HG02610 (cell line): ENCODE measurements at regions not wholly inside any gene's neighbourhood (a gene's known extent, or its start where the extent isn't known, plus 50 kb on each side); places are given as distances from the start of the nearest gene placed in this dataset.
"Not testable (repeated sequence)": the region's sequence is repeated elsewhere in the genome, so short reads cannot be mapped to it uniquely, and the experiment has no call there.

Experiments used
- ATAC-seq: cut with Tn5 transposase; IDR thresholded peaks from one replicate; pipeline ENCODE4 v1.9.1; 2021; ENCODE audit warnings: mild to moderate bottlenecking, moderate library complexity; ENCODE audit not compliant: unreplicated experiment

DNA sequence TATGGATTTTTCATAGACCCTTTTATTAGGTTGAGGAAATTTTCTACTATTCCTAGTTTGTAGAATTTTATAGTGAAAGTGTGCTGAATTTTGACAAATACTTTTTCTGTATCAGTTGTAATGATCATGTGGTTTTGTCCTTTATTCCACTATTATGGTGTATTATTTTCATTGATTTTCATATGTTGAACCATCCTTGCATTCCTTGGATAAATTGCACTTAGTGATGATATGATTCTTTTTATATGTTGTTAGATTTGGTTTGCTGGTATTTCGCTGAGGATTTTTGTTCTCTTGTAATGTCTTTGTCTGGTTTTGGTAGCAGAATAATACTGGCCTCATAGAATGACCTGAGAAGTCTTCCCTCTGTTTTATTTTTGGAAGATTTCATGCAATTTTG, 140.6 kb upstream of the CDK6 start:
- no peak for ATAC-seq

DNA sequence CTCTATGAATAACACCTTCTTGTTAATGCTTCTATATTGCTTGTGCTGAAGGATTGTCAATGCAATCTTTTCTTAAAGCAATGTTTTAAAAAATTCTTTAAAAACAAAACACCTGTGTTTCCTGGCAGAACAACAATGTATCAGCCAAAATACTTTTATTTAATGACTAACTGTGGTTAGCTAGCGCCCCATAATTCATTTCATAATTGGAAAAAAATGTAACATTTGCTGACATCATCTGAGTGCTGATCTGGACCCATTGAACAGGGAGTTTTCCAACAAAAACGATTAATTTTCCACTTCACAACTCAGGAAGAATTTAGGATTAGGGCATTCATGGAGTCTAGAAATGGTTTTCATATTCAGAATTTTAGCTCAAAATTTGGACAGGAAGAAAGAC, 137.6 kb upstream of the CDK6 start:
- no peak for ATAC-seq

DNA sequence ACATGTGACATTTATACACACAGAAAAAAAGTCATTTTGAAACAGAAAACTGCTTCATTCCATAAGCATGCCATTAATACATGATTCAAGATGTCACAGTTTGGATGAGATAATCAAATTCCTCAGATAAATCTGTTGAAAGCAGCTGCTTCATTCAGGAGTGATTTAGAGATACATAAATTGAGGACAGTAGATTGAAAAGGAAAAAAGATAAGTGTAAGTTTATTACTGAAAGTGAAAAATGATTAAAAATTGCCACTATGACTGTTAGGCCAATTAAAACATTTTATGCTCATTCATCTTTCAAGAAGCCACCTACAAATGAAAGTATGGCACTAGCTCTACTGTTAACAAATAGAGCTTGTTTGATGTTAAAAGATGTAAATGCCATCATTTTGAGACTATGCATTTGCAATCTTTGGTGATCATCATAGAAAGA, 136.9 kb upstream of the CDK6 start:
- ATAC-seq = no peak

DNA sequence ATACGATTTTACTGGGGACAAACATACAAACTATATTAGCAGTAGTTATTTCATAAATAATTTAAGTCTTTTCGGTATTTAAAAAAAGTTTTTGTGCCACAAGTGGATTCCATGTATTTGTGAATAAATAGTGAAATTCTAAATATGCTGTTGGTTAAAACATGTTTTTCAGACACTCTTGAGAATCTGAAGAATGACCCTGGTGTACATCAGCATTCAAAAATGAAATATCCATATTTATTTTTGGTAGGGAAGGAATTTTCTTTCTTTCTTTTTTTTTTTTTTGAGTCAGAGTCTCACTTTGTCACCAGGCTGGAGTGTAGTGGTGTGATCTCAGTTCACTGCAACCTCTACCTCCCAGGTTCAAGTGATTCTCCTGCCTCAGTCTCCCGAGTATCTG, 136.1 kb upstream of the CDK6 start:
- no peak for ATAC-seq

DNA sequence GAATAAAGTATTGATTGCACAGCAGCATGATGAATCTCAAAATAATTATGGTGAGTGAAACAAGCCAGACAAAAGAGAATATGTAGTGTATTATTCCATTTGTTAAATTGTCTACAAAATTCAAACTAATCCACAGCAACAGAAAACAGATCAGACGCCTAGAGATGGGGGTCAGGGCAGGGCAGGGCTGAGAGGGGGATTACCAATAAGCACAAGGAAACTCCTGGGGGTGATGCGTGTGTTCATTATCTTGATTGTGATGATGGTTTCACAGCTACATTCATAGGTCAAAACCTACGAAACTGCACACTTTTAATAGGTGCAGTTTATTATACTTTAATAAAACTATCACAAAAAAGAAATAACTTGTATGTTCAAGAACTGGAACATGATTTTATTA, 132.7 kb upstream of the CDK6 start:
- no peak for ATAC-seq

DNA sequence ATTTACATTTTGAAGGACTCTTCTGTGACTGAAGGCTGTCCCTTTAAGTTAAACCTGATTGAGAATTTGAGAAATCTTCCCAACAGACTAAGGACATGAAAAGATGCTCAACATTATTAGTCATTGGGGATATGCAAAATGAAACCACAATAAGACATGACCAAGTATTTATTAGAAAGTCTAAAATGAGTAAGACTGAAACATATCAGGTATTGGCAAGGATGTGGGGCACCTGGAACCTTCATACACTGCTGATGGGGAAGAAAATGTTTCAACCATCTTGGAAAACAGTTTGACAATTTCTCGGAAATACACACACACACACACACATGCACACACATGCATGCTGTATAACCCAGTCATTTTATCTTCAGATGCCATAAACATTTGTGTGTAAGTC, 132.1 kb upstream of the CDK6 start:
- peak; percentile 87 for ATAC-seq

DNA sequence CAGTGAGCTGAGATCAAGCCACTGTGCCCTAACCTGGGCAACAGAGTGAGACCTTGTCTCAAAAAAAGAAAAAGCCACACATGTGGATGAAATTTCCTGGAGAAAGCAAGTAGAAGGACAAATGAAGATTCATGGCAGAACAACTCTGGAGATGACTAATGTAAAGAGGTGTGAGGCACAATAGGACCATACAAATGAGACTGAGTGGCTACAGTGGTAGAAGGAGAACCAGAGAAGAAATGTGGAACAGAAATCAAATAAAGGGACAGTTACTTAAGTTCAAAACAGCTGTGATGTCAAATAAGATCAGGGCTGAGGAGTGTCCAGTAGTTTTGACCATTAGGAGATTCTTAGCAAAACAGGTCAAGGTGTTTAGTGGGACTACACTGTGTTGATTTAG, 130.9 kb upstream of the CDK6 start:
- ATAC-seq = no peak

DNA sequence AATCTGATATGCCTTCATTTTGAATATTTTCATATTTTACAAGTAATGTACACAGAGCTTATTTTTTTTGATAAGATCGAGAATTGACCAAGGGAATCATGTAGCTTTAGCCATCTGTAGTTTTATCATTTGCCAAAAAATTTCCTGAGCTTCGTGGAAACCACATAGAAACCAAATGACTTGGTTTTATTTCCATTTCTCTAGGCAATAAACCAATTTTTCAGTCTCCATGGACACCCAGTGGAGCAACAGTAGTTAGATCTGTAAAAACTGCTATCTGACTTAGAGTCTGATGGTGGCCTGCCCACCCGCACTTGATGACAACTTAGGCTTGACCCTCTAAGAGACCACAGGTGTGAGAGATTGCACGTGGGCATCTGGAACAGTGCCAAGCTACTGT, 127.8 kb upstream of the CDK6 start:
- no peak for ATAC-seq

DNA sequence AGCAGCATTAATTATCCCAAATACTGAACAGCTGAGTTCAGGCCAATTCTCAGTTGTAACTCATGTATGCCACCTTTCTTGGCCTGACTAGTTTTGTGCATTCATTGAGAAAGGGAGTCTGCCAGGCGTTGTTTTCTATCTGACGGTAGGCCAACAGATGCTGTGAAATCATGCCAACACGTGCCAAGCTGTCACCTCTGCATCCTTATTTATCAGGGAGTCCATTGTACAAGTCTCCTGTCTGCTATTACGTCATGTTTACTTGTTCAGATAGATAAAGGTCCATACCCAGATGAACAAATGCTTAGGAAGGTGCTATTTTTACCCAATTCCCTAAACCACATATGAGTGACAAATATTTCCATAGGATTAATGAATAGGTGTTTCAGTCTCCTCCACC, 127.2 kb upstream of the CDK6 start:
- no peak for ATAC-seq

DNA sequence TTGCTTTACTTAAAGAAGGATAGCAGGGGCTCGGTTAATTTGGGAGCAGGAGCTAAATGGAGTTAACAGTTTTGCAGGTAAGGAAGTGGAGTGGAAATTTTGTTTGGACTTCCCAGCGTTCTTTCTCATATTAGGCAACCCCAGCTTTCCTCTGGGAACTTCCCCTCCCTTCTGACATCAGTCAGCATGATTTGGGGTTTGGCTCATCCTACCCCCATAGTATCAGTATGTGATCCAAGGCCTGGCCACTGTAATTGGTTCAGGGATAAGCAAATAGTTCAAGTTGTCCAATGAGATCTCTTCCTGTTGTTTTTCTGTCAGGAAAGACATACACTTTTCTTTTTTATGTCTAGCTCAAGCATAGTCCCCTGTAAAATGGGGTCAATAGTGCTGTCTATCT, 125.6 kb upstream of the CDK6 start:
- ATAC-seq = no peak

DNA sequence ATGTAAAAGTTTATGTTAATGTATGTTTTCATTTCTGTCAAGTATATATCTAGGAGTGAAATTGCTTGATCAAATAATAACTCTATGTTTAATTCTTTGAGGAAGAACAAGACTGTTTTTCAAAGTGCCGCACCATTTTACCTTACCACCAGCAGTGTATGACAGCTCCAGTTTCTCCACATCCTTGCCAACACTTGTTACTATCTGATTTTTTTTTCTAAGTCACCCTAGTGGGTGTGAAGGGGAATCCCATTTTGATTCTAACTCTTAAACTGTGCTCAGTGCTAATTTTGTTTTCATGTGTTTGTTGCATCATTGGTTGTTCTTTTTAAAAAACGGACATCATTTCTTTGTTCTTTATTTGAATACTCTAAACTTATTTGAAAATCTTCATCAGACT, 120.2 kb upstream of the CDK6 start:
- no peak for ATAC-seq

DNA sequence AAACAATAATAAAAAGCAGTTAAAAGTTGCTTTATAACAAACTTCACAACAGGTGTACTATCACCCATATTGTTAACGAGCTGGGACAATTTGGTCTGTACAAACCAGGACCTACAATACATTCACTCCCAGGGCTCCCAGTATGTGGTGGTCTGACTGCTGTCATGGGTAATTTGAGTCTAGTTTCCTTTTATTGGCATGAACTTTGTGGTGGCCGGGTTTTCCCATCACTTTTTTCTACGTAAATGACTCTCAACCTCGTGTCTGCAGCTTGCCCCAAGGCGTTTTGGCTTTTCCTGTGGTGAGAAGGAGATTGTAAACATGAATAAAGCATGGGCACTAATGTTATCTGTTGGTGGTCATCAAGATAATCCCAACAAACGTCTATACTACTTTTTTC, 118.7 kb upstream of the CDK6 start:
- ATAC-seq = peak; percentile 69

DNA sequence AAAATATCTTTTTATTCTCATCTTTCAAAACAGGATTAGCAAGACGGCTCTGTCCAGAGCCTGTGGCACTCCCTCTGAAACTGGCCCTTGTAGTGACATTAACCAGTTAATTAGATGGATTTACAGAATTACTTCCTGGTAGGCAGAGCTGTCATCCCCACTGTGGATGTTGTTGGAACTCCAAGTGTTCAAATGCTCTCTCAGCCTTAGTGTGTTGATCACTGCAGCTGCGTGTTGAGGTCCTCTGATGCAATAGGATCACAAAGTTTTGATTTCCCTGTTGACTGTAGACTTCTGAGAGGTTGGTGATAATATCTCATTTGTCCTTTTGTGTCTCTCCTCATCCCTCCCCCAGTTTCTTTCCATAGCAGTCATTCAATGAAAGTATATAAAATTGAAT, 117.3 kb upstream of the CDK6 start:
- ATAC-seq = no peak

DNA sequence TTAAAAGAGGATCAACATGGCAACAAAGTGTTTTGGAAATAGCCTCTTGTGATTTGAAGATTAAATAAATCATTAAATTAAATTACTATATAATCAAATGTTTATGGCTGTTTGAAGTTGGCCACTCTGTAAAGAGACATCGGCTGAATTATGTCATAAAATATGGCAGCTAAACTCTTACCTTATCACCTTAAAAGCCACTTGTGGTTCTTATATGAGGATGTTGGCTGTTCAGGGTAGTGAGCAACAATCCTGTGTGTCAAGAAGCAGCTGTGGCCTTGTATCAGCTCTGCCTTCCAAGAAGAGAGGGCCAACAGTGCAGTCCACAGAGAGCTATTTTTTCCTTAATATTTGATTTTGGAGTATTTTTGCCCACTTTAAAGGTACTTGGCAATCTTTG, 113.4 kb upstream of the CDK6 start:
- ATAC-seq = no peak

DNA sequence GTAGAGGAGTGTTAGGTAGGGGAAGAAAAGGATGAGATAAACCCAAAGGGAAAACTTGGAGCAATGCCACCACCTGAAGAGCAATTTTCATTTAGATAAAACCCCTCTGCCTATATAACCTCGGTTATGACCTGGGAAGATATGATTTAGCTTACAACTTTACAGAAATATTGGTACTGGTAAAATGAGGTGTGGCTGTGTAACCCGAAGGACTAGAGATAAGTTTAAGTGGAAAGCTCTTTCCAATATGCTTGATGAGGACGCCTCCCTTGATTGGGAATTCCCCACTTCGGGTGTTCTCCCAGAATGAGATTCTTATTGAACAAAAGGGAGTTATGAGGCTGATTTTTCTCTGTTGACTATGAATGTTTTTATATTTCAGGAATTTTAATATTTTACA, 109.5 kb upstream of the CDK6 start:
- no peak for ATAC-seq

DNA sequence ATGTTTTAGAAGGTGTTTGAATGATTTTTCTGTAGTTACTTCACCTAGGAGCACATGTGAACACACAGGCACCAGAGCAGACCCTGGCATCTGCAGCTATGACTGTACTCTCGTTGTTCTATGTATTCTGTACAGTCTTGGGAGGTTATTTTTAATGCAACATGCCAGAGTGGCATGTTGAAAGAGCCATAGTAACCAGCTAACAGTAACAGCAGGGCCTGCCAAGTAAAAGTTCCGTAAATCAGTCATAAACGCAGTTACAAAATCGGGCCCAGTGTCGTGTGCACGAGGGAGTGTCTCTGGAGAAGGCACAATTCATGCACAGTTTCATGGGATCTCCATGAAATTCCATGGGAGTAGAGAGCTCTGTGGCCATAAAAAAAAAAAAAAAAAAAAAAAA, 108.3 kb upstream of the CDK6 start:
- no peak for ATAC-seq

DNA sequence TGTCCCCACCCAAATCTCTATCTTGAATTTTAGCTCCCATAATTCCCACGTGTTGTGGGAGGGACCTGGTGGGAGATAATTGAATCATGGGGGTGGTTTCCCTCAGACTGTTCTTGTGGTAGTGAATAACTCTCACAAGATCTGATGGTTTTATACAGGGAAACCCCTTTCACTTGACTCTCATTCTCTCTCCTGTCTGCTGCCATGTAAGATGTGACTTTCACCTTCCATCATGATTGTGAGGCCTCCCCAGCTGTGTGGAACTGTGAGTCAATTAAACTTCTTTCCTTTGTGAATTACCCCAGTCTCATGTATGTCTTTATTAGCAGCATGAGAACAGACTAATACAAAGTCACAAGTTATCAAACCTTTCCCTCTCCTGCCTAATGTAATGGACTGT, 106.3 kb upstream of the CDK6 start:
- ATAC-seq = not testable (repeated sequence)

DNA sequence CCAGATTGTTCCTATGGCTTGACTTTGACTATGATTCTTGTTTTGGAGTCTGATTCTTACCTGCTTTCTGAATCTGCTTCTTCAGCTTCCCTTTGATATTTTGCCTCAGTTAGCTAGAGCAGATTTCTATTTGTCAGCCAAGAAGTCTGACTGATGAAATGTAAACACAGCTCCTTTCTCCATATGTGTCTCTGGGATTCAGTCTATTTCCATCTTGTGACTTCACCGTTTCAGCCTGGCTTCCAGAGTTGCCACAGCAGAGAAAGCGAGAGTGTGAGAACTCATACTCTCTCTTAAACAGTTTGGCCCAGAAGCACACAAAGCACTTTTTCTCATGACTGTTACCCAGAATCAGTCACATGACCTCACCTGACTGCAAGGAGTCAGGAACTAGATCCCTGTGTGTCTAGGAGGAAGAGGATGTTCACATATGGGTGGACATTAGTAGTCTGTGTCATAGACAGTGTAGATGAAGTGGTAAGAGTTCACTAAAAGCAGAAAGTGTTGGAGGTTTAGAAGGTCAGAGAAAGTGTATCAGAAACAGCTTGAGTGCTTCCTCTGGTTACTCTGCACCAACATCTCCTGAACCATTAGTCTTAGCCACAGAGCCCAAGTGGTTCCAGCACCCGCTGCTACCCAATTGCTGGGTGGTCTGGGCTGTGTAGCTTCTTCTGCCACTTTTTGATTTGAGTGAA, 103.4 kb upstream of the CDK6 start:
- no peak for ATAC-seq

DNA sequence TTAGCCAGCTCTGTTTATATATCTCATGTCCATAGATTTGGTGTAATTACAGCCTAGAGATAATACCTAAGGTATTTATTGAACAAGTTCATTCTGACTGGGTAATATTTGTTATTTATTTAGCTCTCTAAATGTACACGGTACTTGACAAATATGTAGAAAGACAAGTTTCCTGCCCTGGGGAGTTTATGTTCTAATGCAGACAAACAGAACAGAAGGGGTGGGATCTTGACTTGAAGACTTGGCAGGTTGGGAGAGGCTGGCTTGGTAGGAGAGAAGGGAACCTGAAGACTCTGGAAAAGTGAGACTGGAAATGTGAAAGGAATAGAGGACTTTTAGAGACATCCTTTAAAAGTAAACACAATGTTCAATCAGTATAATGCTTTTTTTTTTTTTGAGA, 97.7 kb upstream of the CDK6 start:
- no peak for ATAC-seq

DNA sequence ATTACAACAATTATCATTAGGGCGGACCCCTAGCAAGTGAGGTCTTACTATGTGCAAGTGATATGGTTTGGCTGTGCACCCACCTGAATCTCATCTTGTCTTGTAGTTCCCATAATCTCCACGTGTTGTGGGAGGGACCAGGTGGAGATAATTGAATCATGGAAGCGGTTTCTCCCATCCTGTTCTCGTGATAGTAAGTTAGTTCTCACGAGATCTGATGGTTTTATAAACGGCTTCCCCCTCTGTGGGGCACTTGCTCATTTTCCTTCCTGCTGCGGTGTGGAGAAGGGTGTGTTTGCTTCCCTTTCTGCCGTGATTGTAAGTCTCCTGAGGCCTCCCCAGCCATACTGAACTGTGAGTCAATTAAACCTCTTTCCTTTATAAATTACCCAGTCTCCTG, 96.1 kb upstream of the CDK6 start:
- no peak for ATAC-seq

DNA sequence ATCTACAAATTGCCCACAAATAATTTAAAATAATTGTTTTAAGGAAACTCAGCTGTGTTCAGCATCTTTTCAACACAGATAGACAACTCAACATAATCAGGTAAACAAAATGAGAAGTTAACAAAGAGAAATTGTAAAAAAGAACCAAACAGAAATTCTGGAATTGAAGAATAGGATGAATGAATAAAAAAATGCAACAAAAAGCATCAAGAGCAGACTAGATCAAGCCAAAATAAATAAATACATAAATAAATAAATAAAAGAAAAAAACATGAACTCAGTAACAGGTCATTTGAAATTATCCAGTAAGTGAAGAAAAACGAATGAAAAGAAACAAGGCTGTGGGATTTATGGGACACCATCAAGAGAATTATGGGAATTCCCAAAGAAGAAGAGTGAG, 94.0 kb upstream of the CDK6 start:
- ATAC-seq = no peak

DNA sequence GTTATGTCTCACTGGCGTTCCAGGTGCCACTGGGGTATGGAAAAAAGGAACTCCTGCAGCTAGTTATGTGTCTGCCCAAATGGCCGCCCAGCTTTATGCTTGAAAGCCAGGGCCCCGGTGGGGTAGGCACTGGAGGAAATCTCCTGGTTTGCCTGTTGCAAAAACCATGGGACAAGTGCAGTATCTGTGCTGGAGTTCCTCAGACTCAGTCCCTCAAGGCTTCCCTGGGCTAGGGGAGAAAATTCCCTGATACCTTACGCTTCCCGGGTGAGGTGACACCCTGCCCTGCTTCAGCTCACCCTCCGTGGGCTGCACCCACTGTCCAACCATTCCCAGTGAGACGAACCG, 90.3 kb upstream of the CDK6 start:
- ATAC-seq = no peak

DNA sequence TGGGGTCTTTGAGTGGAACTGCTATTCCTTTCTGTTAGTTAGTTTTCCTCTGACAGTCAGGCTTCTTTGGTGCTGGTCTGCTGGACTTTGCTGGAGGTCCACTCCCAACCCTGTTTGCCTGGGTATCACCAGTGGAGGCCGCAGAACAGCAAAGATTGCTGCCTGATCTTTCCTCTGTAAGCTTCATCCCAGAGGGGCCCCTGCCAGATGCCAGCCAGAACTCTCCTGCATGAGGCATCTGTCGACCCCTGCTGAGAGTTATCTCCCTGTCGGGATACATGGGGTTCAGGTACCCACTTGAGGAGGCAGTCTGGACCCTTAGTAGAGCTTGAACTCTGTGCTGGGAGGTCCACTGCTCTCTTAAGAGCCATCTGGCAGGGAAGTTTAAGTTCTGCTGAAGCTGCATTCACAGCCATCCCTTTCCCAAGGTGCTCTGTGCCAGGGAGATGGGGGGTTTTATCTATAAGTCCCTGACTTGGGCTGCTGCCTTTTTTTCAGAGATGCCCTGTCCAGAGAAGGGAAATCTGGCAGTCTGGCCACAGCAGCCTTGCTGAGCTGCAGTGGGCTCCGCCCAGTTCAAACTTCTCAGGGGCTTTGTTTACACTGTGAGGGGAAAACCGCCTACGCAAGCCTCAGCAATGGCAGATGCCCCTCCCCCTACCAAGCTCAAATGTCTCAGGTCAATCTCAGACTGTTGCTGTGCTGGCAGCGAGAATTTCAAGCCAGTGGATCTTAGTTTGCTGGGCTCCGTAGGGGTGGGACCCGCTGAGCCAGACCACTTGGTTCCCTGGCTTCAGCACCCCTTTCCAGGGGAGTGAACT, 89.7 kb upstream of the CDK6 start:
- ATAC-seq = no peak
